Mesothelial cell of epicardium (in vitro differentiated cells): ENCODE measurements at regions not wholly inside any gene's neighbourhood (a gene's known extent, or its start where the extent isn't known, plus 50 kb on each side); places are given as distances from the start of the nearest gene placed in this dataset.

Experiments used
- DNase-seq, 2 experiments: peaks; one replicate each; pipeline ENCODE4 v3.0.0; 2021; ENCODE audit warnings: low spot score in 2 of 2; ENCODE audit not compliant: unreplicated experiment in 2 of 2
- H3K27ac Mint-ChIP-seq: 2 replicates; pipeline ENCODE4 v1.8.0; 2021; ENCODE audit warnings: mixed read lengths
- H3K27me3 Mint-ChIP-seq: 2 replicates; pipeline ENCODE4 v1.8.0; 2021; ENCODE audit warnings: low read depth, mixed read lengths
- H3K36me3 Mint-ChIP-seq: 2 replicates; pipeline ENCODE4 v1.8.0; 2021; ENCODE audit warnings: mixed read lengths
- H3K4me1 Mint-ChIP-seq: 2 replicates; pipeline ENCODE4 v1.8.0; 2021; ENCODE audit warnings: mixed read lengths
- H3K4me3 Mint-ChIP-seq: 2 replicates; pipeline ENCODE4 v1.8.0; 2021; ENCODE audit warnings: mild to moderate bottlenecking, moderate library complexity, mixed read lengths
- H3K9me3 Mint-ChIP-seq: 2 replicates; pipeline ENCODE4 v1.8.0; 2021; ENCODE audit warnings: mixed read lengths
- CTCF ChIP-seq: fragments of 200-600 bp; sonication (generic); IDR thresholded peaks from one replicate; pipeline ENCODE4 v1.5.0; 2021; ENCODE audit warnings: antibody characterized with exemption; ENCODE audit not compliant: unreplicated experiment

GRCh38 chr3:59559721-59560435, 510.1 kb upstream of the CFAP20DC start:
- Mint-ChIP-seq H3K4me1 (no peaks in the 10 kb centered on the region), H3K9me3 (no peaks in the 10 kb centered on the region), H3K27me3 (peaks cover 17% of the 10 kb centered on the region), H3K4me3 (no peak overlapping the region), H3K27ac (no peak overlapping the region), H3K36me3 (no peaks in the 10 kb centered on the region)
- no peak for DNase-seq
- TF ChIP-seq CTCF: no peak

- peaks cover 17% of the 10 kb centered on the region for H3K27me3 Mint-ChIP-seq
- no peaks in the 10 kb centered on the region for H3K9me3 Mint-ChIP-seq
- H3K36me3 Mint-ChIP-seq: no peaks in the 10 kb centered on the region
- TF ChIP-seq CTCF: no peak
- H3K4me3 Mint-ChIP-seq: no peak overlapping the region
- H3K27ac Mint-ChIP-seq: no peak overlapping the region
- H3K4me1 Mint-ChIP-seq: no peaks in the 10 kb centered on the region
- no peak for DNase-seq
Observed at GRCh38 chr3:59558906-59559720, 509.3 kb upstream of the CFAP20DC start.

GRCh38 chr3:59555593-59556315, 505.9 kb upstream of the CFAP20DC start:
- TF ChIP-seq CTCF: no peak
- DNase-seq: no peak
- H3K4me1 Mint-ChIP-seq: peaks cover 1% of the 10 kb centered on the region
- H3K27me3 Mint-ChIP-seq: peaks cover 10% of the 10 kb centered on the region
- H3K9me3 Mint-ChIP-seq: no peaks in the 10 kb centered on the region
- no peaks in the 10 kb centered on the region for H3K36me3 Mint-ChIP-seq
- H3K27ac Mint-ChIP-seq: no peak overlapping the region
- no peak overlapping the region for H3K4me3 Mint-ChIP-seq

GRCh38 chr3:59553076-59553475, 503.3 kb upstream of the CFAP20DC start:
- Mint-ChIP-seq H3K9me3 (no peaks in the 10 kb centered on the region), H3K27ac (no peak overlapping the region), H3K4me3 (no peak overlapping the region), H3K36me3 (no peaks in the 10 kb centered on the region), H3K4me1 (peaks cover 14% of the 10 kb centered on the region), H3K27me3 (peaks cover 6% of the 10 kb centered on the region)
- TF ChIP-seq CTCF: no peak
- DNase-seq: no peak

- no peak for TF ChIP-seq CTCF
- no peaks in the 10 kb centered on the region for H3K36me3 Mint-ChIP-seq
- H3K4me1 Mint-ChIP-seq: peaks cover 14% of the 10 kb centered on the region
- H3K27ac Mint-ChIP-seq: no peak overlapping the region
- peaks cover 6% of the 10 kb centered on the region for H3K27me3 Mint-ChIP-seq
- H3K9me3 Mint-ChIP-seq: no peaks in the 10 kb centered on the region
- no peak overlapping the region for H3K4me3 Mint-ChIP-seq
- DNase-seq: no peak
Observed at GRCh38 chr3:59551834-59552233, 502.0 kb upstream of the CFAP20DC start.
